ENCODE measurements at regions not wholly inside any gene's neighbourhood (a gene's known extent, or its start where the extent isn't known, plus 50 kb on each side); places are given as distances from the start of the nearest gene placed in this dataset.

- TF ChIP-seq POLR2A (IDR thresholded peaks at IDR 0.05; ENCODE audit: low read depth, low read length): no peak
- no peak for DNase-seq (ENCODE audit: insufficient read length, low spot score)
- no peak for FAIRE-seq
These were observed 265.7 kb upstream of the CLEC14A start for GRCh38 chr14:38521591-38521990.

- no peak for TF ChIP-seq POLR2A (IDR thresholded peaks at IDR 0.05; ENCODE audit: low read depth, low read length)
- FAIRE-seq: no peak
- DNase-seq (ENCODE audit: insufficient read length, low spot score): no peak
These were observed 261.5 kb upstream of the CLEC14A start for GRCh38 chr14:38517426-38517825.

- DNase-seq (ENCODE audit: insufficient read length, low spot score) (no peak), FAIRE-seq (no peak)
- no peak for TF ChIP-seq POLR2A (IDR thresholded peaks at IDR 0.05; ENCODE audit: low read depth, low read length)
These were observed 256.3 kb upstream of the CLEC14A start for GRCh38 chr14:38512236-38512635.

DNA sequence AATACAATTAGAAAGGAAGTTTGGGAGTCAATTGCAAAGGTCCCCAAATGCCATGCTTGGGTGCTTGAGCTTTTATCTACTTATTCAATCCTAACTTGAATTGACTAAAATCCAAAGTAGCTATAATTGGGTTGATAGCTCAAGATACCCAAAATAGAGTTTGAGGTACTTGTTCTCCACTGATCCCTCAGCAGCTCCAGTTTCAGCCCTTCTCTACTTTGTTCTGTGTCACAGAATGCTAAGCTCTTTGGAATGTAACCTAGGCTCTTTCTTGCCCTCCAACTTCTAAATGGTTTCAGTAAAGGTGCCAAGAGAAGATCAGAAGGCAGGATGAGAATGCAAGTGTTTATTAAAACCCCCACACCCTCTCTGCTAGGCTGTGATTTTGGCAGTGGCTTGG lies 251.4 kb upstream of the CLEC14A start:
- FAIRE-seq (no peak), DNase-seq (ENCODE audit: insufficient read length, low spot score) (no peak)
- no peak for TF ChIP-seq POLR2A (IDR thresholded peaks at IDR 0.05; ENCODE audit: low read depth, low read length)

DNA sequence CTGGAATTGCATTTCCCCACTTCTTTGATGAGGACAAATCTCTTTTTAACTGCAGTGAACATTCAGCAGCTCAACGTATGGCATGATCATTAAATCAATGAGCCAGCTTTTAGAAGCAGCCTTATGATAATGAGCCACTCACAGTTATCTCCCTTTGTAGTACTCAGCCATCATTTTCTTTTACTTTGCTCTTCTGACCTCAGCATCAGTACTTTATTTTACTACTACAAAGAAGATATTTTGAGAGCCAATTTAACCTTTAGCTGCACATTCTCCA lies 250.0 kb upstream of the CLEC14A start:
- FAIRE-seq (no peak), DNase-seq (ENCODE audit: insufficient read length, low spot score) (no peak)
- TF ChIP-seq POLR2A (IDR thresholded peaks at IDR 0.05; ENCODE audit: low read depth, low read length): no peak

- FAIRE-seq: no peak
- DNase-seq (ENCODE audit: insufficient read length, low spot score): no peak
These were observed 249.5 kb upstream of the CLEC14A start for GRCh38 chr14:38505221-38505972.

DNA sequence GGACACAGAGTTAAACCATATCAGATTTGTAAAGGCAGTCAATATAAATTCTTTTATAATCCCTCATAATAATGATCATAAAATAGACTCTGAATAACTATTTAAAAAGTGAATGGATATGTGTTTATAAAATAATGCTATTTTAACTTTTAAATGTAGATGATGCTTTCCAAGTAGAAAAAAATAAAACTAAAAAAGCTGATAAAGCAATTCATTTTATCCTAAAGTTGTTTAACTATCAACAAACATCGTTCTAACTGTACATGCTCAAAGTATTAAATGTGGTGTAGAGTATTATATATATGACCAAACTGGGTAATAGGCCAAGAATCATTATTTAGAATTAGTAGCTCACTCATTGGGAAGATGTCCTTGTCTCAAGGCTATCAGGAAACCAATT lies 248.3 kb upstream of the CLEC14A start:
- FAIRE-seq (no peak), DNase-seq (ENCODE audit: insufficient read length, low spot score) (no peak)
- no peak for TF ChIP-seq POLR2A (IDR thresholded peaks at IDR 0.05; ENCODE audit: low read depth, low read length)

More at GRCh38 chr14:38505221-38505972, 249.5 kb upstream of the CLEC14A start:
- no peak for TF ChIP-seq POLR2A (IDR thresholded peaks at IDR 0.05; ENCODE audit: low read depth, low read length)

- DNase-seq (ENCODE audit: insufficient read length, low spot score) (no peak), FAIRE-seq (no peak)
- no peak for TF ChIP-seq POLR2A (IDR thresholded peaks at IDR 0.05; ENCODE audit: low read depth, low read length)
These were observed 246.3 kb upstream of the CLEC14A start for GRCh38 chr14:38502239-38502638.

GRCh38 chr14:38500125-38500524 lies 244.2 kb upstream of the CLEC14A start:
- TF ChIP-seq POLR2A (IDR thresholded peaks at IDR 0.05; ENCODE audit: low read depth, low read length): no peak
- DNase-seq (ENCODE audit: insufficient read length, low spot score) (no peak), FAIRE-seq (no peak)

- FAIRE-seq (no peak), DNase-seq (ENCODE audit: insufficient read length, low spot score) (no peak)
- no peak for TF ChIP-seq POLR2A (IDR thresholded peaks at IDR 0.05; ENCODE audit: low read depth, low read length)
These were observed 240.2 kb upstream of the CLEC14A start for GRCh38 chr14:38496092-38496491.

GRCh38 chr14:38490273-38490672 lies 234.4 kb upstream of the CLEC14A start:
- no peak for FAIRE-seq
- DNase-seq (ENCODE audit: insufficient read length, low spot score): no peak
- TF ChIP-seq POLR2A (IDR thresholded peaks at IDR 0.05; ENCODE audit: low read depth, low read length): no peak

DNA sequence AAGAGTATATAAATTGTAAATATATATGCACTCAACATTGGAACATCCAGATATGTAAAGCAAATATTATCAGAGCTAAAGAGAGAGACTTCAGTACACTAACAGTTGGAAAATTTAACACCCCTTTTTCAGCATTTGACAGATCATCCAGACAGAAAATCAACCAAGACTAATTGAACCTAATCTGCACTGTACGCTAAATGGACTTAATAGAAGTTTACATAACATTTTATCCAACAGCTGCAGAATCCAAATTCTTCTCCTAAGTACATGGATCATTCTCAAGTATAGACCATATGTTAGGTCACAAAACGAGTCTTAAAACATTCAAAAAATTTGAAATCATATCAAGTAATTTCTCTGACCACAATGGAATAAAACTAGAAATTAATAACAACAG lies 229.1 kb upstream of the CLEC14A start:
- DNase-seq (ENCODE audit: insufficient read length, low spot score) (no peak), FAIRE-seq (no peak)

DNA sequence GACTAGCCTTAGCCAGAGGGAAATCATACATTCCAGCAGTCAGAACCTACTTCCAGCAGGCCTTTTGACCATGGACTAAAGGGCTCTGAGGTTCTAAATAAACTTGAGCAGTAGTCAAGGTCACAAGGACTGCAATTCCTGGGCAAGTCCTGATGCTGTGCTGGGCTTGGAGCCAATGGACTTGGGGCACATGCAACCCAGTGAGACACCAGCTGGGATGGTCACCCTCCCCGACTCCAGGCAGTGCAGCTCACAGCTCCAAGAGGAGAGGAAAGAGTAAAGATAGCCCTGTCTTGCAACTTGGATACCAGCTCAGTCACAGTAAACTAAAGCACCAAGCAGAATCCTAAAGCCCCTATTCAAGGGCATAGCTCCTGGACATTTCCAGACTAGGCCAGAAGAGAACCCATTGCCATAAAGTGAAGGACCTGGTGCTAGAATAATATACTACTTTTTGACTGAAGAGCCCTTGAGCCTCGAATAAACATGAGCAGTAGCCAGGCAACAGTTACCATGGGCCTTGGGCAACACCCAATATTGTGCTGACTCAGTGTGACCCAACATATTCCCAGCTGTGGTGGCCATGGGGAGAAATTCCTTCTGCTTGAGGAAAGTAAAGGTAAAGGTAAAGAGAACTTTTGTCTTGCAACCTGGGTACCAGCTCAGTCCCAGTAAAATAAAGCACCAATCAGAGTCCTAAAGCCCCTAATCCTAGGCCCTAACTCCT lies 226.2 kb upstream of the CLEC14A start:
- DNase-seq (ENCODE audit: insufficient read length, low spot score): no peak
- no peak for TF ChIP-seq POLR2A (IDR thresholded peaks at IDR 0.05; ENCODE audit: low read depth, low read length)
- no peak for FAIRE-seq

More for the DNA sequence above, 229.1 kb upstream of the CLEC14A start:
- TF ChIP-seq POLR2A (IDR thresholded peaks at IDR 0.05; ENCODE audit: low read depth, low read length): no peak

- no peak for TF ChIP-seq POLR2A (IDR thresholded peaks at IDR 0.05; ENCODE audit: low read depth, low read length)
- no peak for DNase-seq (ENCODE audit: insufficient read length, low spot score)
- no peak for FAIRE-seq
These were observed 213.3 kb upstream of the CLEC14A start for GRCh38 chr14:38469156-38469555.

DNA sequence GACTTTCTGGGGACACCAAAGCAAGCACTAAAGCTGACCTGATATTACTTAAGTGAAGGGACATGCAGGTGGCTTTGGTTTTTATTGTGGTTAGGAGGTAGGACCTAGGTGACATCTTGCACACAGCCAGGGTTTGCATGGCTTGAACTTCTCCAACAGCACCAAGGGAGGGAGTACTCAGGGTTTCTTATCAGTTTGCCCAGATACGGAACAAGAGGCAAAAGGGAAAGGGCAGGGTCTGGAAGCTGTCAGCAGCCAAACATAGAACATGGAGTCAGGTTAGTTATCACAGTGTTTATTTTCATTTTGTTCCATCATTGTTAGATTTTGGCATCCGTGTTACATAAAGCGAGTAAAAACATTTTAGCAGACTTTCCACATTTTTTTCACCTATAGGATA lies 186.3 kb upstream of the CLEC14A start:
- no peak for TF ChIP-seq POLR2A (IDR thresholded peaks at IDR 0.05; ENCODE audit: low read depth, low read length)
- no peak for FAIRE-seq
- no peak for DNase-seq (ENCODE audit: insufficient read length, low spot score)
